GM12864 (cell line): ENCODE measurements at regions not wholly inside any gene's neighbourhood (a gene's known extent, or its start where the extent isn't known, plus 50 kb on each side); places are given as distances from the start of the nearest gene placed in this dataset.

Experiments
- DNase-seq: peaks from one replicate; pipeline ENCODE4 v3.0.0-alpha.2; 2011; ENCODE audit warnings: low read depth
- H3K4me3 ChIP-seq: 2 replicates; pipeline ENCODE4 v1.5.1; 2011; ENCODE audit warnings: mild to moderate bottlenecking, low read depth, low read length, control low read depth
- TF ChIP-seq, protein P1 (sequence below): IDR thresholded peaks from 2 replicates; pipeline ENCODE4 v1.5.1; 2011; ENCODE audit warnings: low read depth, mild to moderate bottlenecking, moderate library complexity, low read length, control low read depth, inconsistent platforms; ENCODE audit errors: missing control alignments

DNA sequence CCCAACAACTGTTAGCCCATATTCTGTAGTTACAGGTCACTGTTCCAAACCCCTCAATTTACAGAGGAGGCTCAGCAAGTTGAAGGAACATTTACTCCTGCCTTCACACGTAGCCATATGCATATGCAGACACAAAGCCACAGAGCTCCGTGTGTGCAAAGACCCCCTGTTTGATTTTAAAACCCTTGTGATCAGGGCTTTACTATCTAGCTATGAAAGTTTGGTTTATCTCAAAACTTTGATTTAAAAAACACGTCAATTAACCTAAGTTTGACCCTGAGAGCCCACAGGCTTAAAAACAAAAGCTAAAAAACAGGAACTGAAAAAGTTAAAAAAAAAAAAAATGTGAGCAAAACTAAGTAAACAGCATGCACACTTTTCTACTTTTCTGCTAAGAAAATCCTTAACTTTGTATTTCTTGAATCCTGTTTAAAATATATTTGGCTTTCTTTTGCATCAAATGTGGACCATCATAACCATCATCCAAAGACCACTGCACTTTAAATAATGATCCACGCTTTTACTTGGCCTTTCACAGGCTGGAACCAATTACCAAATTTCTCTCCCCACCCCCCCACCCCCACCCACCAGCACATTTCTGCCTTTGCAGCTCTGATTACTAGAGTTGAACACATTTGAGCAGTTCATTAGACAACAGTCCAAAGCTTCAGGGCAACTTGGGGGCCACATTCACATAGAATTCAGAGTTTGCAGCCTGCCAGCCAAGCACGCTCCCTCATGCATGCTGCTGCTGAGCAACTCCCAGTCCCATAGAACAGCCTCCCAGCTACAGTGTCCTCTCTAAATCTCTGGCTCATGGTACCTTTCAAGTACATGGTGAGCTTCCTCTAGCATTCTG, 128.8 kb upstream of the MAP3K1 start:
- TF ChIP-seq, protein P1, sequence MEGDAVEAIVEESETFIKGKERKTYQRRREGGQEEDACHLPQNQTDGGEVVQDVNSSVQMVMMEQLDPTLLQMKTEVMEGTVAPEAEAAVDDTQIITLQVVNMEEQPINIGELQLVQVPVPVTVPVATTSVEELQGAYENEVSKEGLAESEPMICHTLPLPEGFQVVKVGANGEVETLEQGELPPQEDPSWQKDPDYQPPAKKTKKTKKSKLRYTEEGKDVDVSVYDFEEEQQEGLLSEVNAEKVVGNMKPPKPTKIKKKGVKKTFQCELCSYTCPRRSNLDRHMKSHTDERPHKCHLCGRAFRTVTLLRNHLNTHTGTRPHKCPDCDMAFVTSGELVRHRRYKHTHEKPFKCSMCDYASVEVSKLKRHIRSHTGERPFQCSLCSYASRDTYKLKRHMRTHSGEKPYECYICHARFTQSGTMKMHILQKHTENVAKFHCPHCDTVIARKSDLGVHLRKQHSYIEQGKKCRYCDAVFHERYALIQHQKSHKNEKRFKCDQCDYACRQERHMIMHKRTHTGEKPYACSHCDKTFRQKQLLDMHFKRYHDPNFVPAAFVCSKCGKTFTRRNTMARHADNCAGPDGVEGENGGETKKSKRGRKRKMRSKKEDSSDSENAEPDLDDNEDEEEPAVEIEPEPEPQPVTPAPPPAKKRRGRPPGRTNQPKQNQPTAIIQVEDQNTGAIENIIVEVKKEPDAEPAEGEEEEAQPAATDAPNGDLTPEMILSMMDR: no peak
- DNase-seq: peak; percentile 51
- no peak overlapping the region; the same call in 1 of the 2 replicates for H3K4me3 ChIP-seq

DNA sequence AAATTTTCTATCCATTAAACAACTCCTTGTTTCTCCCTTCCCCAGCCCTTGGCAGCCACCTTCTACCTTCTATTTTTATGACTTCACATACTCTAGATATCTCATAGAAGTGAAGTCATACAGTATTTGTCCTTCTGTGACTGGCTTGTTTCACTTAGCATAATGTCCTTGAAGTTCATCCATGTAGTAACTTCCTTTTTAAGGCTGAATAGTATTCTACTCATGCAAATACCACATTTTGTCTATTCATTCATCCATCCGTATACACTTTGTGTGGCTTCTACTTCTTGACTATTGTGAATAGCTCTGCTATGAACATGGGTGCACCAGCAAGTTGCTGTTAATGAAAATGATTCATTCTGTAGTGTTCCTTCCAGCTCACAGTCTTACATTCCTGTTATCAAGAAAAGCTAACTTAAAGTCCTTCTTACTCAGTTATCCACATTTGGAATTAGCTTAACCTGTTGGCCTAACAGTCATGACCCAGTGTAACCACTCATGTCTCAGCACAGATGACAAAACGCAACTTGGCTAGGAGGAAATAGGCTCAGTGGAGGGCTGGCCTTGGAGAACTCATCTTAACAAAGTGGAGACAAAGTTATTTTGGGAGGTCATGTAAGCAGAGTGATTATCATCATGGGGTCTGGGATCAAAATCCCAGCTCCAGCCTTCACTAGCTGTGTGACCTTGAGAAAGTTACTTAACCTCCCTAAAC, 129.7 kb upstream of the MAP3K1 start:
- no peak for DNase-seq
- TF ChIP-seq, protein P1: no peak
- H3K4me3 ChIP-seq: no peak overlapping the region

DNA sequence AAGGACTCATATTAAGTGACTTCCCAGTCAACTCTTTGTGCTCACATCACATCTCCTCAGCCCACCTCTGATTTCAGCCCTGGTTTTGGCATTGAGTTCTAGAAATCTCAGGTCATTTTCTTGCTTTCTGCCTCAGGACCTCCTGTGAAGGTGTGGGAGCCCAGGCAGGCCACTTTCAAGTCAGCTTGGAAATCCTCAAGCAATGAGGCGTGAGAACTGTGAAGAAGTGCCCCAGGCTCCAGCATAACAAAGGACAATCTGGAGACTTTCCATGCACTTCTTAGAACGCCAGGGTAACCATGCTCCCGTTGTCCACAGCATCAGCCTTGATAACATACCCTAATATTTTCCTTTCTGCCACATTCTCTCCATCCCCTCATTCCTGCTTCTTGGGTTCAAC, 131.2 kb upstream of the MAP3K1 start:
- no peak for DNase-seq
- H3K4me3 ChIP-seq: no peak overlapping the region
- TF ChIP-seq, protein P1: no peak

DNA sequence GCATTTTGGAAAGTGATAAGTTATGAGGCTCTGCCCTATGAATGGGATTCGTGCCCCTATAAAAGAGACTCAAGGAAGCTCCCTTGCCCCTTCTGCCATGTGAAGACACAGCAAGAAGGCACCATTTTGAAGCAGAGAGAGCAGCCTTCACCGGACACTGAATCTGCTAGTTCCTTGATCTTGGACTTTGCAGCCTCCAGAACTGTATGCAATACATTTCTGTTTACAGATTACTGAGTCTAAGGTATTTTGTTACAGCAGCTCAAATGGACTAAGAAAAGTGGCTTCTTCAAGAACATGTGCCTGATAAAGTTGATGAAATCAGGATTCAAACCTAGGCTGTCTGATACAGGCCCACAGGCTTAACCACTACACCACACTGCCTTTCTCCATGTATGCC, 131.6 kb upstream of the MAP3K1 start:
- TF ChIP-seq, protein P1: no peak
- no peak overlapping the region for H3K4me3 ChIP-seq
- DNase-seq: no peak

DNA sequence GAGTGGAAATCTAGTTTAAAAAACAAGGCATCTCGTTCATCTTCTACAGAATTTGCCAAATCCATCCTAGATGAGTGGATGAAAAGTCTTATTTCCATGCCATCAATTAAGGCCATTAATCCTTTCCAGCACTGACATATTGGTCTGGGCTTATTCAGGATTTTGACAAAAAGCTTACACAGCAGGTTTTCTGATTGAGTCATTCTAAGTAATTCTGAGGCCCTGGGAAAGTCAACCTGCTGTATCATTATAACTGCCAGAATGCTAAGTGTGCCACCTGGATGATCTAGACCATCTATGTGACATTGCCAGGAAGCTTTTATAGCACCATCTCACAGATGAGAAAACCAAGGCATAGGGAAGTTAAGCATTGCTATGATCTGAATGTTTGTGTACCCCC, 132.1 kb upstream of the MAP3K1 start:
- TF ChIP-seq, protein P1: no peak

DNA sequence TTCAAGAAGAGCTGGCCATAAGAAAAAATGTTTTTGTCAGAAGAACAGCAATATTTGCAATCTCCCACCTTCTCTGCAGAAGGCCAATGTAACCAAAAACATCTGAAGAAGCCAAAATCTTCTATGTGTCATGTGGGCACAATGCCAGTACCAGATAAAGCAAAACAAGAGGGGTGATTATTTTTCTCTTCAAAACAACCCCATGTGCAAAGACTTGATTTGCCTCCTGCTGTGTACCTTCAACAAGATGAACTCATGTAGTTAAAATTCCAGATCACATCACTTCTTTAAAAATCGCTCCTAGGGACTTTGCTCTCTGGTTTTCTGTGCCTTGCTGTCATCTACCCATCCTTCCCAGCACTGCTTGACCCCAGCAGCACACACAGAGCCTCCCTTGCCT, 134.0 kb upstream of the MAP3K1 start:
- no peak for DNase-seq
- TF ChIP-seq, protein P1: no peak
- H3K4me3 ChIP-seq: no peak overlapping the region

More for the DNA sequence above, 132.1 kb upstream of the MAP3K1 start:
- DNase-seq: no peak
- H3K4me3 ChIP-seq: no peak overlapping the region
